Vagina (tissue), 2 donors: ENCODE measurements at regions not wholly inside any gene's neighbourhood (a gene's known extent, or its start where the extent isn't known, plus 50 kb on each side); places are given as distances from the start of the nearest gene placed in this dataset.

Experiments
- DNase-seq, 2 donors: peaks; one replicate each; pipeline ENCODE4 v3.0.0-alpha.2; 2017; ENCODE audit errors: extremely low spot score in 2 of 2
- H3K27ac ChIP-seq: fragments of 200-600 bp; sonication (generic); one replicate; pipeline ENCODE4 v1.5.1; 2019
- H3K27me3 ChIP-seq: fragments of 200-600 bp; sonication (generic); one replicate; pipeline ENCODE4 v1.5.1; 2019
- H3K36me3 ChIP-seq, 2 donors: fragments of 200-600 bp; sonication (generic); one replicate each; pipeline ENCODE4 v1.5.1; 2017 to 2019
- H3K4me1 ChIP-seq: fragments of 200-600 bp; sonication (generic); one replicate; pipeline ENCODE4 v1.5.1; 2019
- H3K4me3 ChIP-seq, 2 donors: fragments of 200-600 bp; sonication (generic); 1 replicate in 1 of 2; 2 replicates in 1 of 2; pipeline ENCODE4 v1.5.1; 2016 to 2019
- H3K9me3 ChIP-seq: fragments of 200-600 bp; sonication (generic); one replicate; pipeline ENCODE4 v1.5.1; 2019
- POLR2A ChIP-seq, 2 donors: fragments of 450-650 bp; IDR thresholded peaks; one replicate each; pipeline ENCODE4 v1.6.1; 2017; ENCODE audit warnings: antibody characterized with exemption in 2 of 2, mild to moderate bottlenecking in 2 of 2, moderate library complexity in 2 of 2
- POLR2AphosphoS5 ChIP-seq, 2 donors: sonication (generic); formaldehyde crosslinking; IDR thresholded peaks; one replicate each; pipeline ENCODE4 v1.9.0; 2017; ENCODE audit warnings: antibody characterized with exemption in 2 of 2, mild to moderate bottlenecking in 2 of 2, low read depth in 1 of 2; ENCODE audit not compliant: insufficient read depth in 1 of 2
- intact Hi-C: fragments of 100-400 bp; cut with DNase I; formaldehyde crosslinking; loops from one replicate; pipeline ENCODE4 v1.15.1; 2023
- TF ChIP-seq, protein P1 (sequence below), 3 experiments: fragments of 450-650 bp in 2 of 3; fragments of 200-600 bp in 1 of 3; sonication (generic) in 1 of 3; IDR thresholded peaks; one replicate each; pipeline ENCODE4 v1.5.1; 2017 to 2019; ENCODE audit warnings: antibody characterized with exemption in 3 of 3, mild to moderate bottlenecking in 2 of 3, moderate library complexity in 2 of 3

DNA sequence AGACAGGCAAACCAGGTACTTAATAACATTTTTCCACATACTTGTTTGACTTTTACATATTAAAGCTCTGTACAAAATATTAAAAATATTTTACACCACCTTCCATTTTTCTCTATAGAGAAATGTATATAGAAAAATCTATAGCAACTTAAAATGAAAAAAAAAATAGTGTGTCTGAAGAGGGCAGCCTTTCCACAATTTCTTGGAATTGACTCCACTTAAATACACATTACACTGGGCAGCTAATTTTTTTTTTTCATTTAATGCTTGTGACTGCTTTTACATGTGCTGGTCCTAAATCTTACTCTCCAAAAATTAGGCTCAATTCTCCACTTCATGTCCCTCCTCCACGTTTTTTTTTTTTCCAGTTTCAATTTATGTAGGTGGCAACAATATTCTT lies 427.0 kb upstream of the RBMS3 start:
- H3K9me3 ChIP-seq = no peaks in the 10 kb centered on the region
- no peak overlapping the region for H3K4me3 ChIP-seq
- H3K36me3 ChIP-seq = no peaks in the 10 kb centered on the region
- H3K27me3 ChIP-seq = no peaks in the 10 kb centered on the region
- TF ChIP-seq POLR2AphosphoS5 (IDR thresholded peaks at IDR 0.05; ENCODE audit: insufficient read depth in 1 of 2, low read depth in 1 of 2) (no peak), POLR2A (IDR thresholded peaks at IDR 0.05) (no peak)
- TF ChIP-seq, protein P1, sequence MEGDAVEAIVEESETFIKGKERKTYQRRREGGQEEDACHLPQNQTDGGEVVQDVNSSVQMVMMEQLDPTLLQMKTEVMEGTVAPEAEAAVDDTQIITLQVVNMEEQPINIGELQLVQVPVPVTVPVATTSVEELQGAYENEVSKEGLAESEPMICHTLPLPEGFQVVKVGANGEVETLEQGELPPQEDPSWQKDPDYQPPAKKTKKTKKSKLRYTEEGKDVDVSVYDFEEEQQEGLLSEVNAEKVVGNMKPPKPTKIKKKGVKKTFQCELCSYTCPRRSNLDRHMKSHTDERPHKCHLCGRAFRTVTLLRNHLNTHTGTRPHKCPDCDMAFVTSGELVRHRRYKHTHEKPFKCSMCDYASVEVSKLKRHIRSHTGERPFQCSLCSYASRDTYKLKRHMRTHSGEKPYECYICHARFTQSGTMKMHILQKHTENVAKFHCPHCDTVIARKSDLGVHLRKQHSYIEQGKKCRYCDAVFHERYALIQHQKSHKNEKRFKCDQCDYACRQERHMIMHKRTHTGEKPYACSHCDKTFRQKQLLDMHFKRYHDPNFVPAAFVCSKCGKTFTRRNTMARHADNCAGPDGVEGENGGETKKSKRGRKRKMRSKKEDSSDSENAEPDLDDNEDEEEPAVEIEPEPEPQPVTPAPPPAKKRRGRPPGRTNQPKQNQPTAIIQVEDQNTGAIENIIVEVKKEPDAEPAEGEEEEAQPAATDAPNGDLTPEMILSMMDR (IDR thresholded peaks at IDR 0.05) = no peak
- H3K27ac ChIP-seq = no peak overlapping the region
- intact Hi-C loops = no loop called here
- DNase-seq = no peak
- H3K4me1 ChIP-seq = no peaks in the 10 kb centered on the region

DNA sequence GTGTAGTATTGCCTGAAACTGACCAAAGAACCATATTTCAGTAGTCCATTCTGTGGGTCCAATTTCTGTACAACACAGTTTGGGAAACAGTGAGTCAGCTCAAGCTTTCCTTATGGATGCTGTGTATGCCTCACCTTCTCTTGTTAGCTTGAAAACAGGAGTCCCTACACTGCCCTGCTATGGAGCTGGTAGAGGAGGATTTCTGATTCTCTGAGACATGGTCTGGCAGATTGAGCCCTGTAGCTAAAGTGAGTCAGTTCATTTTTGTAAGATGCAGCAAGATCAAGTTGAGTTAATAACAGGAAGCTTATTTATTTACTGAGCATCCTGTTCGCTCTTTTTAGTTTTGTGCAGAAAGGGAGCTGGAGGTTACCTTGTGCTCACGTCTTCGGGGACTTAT lies 424.1 kb upstream of the RBMS3 start:
- no peaks in the 10 kb centered on the region for H3K27me3 ChIP-seq
- no peak overlapping the region for H3K4me3 ChIP-seq
- TF ChIP-seq POLR2AphosphoS5 (IDR thresholded peaks at IDR 0.05; ENCODE audit: insufficient read depth in 1 of 2, low read depth in 1 of 2) (no peak), POLR2A (IDR thresholded peaks at IDR 0.05) (no peak)
- TF ChIP-seq, protein P1 (IDR thresholded peaks at IDR 0.05) = no peak
- no peak overlapping the region for H3K27ac ChIP-seq
- peaks cover 10% of the 10 kb centered on the region for H3K4me1 ChIP-seq
- DNase-seq = no peak
- H3K36me3 ChIP-seq = no peaks in the 10 kb centered on the region
- no peaks in the 10 kb centered on the region for H3K9me3 ChIP-seq
- intact Hi-C loops = no loop called here

DNA sequence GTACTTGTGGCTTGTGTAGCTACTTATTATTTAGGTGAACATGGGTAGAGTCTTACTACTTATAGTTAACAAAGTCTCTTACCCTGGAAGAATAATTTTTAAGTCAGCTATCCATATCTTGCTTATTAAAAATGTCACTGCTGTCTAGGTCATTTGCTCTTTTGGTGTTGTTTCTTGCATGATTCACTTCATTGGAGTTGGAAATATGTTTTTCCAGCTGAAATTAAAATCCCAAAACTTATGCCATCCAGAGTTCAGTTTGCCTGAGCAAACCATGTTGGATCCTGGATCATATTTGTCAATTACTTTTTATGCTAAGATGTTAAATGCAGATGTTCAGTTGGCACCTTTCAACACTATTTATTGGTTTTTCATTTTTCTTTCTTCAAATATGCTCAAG lies 421.0 kb upstream of the RBMS3 start:
- no peak for DNase-seq
- TF ChIP-seq, protein P1 (IDR thresholded peaks at IDR 0.05) = no peak
- no peak for TF ChIP-seq POLR2AphosphoS5 (IDR thresholded peaks at IDR 0.05; ENCODE audit: insufficient read depth in 1 of 2, low read depth in 1 of 2)
- TF ChIP-seq POLR2A (IDR thresholded peaks at IDR 0.05) = no peak
- Histone ChIP-seq H3K4me1 (peaks cover 10% of the 10 kb centered on the region), H3K4me3 (no peak overlapping the region), H3K9me3 (no peaks in the 10 kb centered on the region), H3K27ac (no peak overlapping the region), H3K36me3 (no peaks in the 10 kb centered on the region), H3K27me3 (no peaks in the 10 kb centered on the region)
- intact Hi-C loops = no loop called here

GRCh38 chr3:28860307-28860706 lies 420.6 kb upstream of the RBMS3 start:
- intact Hi-C loops = no loop called here
- Histone ChIP-seq H3K4me1 (peaks cover 10% of the 10 kb centered on the region), H3K9me3 (no peaks in the 10 kb centered on the region), H3K27ac (no peak overlapping the region), H3K36me3 (no peaks in the 10 kb centered on the region), H3K27me3 (no peaks in the 10 kb centered on the region), H3K4me3 (no peak overlapping the region)
- no peak for DNase-seq
- TF ChIP-seq, protein P1 (IDR thresholded peaks at IDR 0.05) = no peak
- TF ChIP-seq POLR2AphosphoS5 (IDR thresholded peaks at IDR 0.05; ENCODE audit: insufficient read depth in 1 of 2, low read depth in 1 of 2) = no peak
- TF ChIP-seq POLR2A (IDR thresholded peaks at IDR 0.05) = no peak

DNA sequence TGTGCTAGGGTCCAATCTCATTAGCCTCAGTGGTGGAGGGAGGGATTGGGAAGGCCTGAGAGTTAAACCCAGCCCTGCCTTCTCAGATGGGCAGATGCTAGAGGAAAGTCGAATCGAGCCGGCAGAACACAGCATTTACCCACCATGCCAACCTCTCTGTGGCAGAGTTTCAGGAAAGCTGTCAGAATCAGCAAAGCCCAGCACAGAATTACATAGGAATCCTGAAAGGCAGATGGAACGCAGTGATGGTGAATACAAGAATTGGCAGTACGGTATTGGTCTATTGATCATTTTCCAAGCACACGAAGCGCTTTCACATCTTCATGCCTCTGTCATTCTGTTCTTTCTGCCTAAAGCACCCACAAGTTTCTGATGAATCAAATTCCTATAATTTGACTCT lies 417.7 kb upstream of the RBMS3 start:
- intact Hi-C loops = no loop called here
- no peaks in the 10 kb centered on the region for H3K9me3 ChIP-seq

More for the DNA sequence above, 417.7 kb upstream of the RBMS3 start:
- H3K27ac ChIP-seq = no peak overlapping the region
- H3K27me3 ChIP-seq = no peaks in the 10 kb centered on the region
- no peak for DNase-seq
- no peaks in the 10 kb centered on the region for H3K36me3 ChIP-seq
- peaks cover 10% of the 10 kb centered on the region for H3K4me1 ChIP-seq
- TF ChIP-seq POLR2AphosphoS5 (IDR thresholded peaks at IDR 0.05; ENCODE audit: insufficient read depth in 1 of 2, low read depth in 1 of 2) = no peak
- TF ChIP-seq POLR2A (IDR thresholded peaks at IDR 0.05) = no peak
- TF ChIP-seq, protein P1 (IDR thresholded peaks at IDR 0.05) = no peak
- H3K4me3 ChIP-seq = no peak overlapping the region
